Ovary (tissue), 3 donors: ENCODE measurements at regions not wholly inside any gene's neighbourhood (a gene's known extent, or its start where the extent isn't known, plus 50 kb on each side); places are given as distances from the start of the nearest gene placed in this dataset.

Experiments
- CTCF ChIP-seq, 3 donors: fragments of 450-650 bp in 2 of 3; fragments of 200-600 bp in 1 of 3; IDR thresholded peaks; one replicate each; pipeline versions ENCODE4 v1.5.1 to v1.8.0; 2016 to 2022; ENCODE audit warnings: antibody characterized with exemption in 3 of 3, mild to moderate bottlenecking in 1 of 3
- EP300 ChIP-seq: sonication (generic); formaldehyde crosslinking; IDR thresholded peaks from one replicate; pipeline ENCODE4 v1.6.1; 2017; ENCODE audit warnings: antibody characterized with exemption
- donor health status: DM: no; HTN: no; CAD: no.

- TF ChIP-seq EP300 (no peak), CTCF (IDR thresholded peaks at IDR 0.05) (no peak)
Observed at GRCh38 chr7:96952974-96953391, 52.4 kb upstream of the DLX6 start.
